ENCODE measurements at regions not wholly inside any gene's neighbourhood (a gene's known extent, or its start where the extent isn't known, plus 50 kb on each side); places are given as distances from the start of the nearest gene placed in this dataset.

- TF ChIP-seq SP1 (IDR thresholded peaks at IDR 0.05; ENCODE audit: low read depth, low read length) (no peak), EZH2 (IDR thresholded peaks at IDR 0.05; ENCODE audit: borderline replicate concordance, control insufficient read depth, low read depth, low read length) (no peak), BACH1 (IDR thresholded peaks at IDR 0.05; ENCODE audit: borderline replicate concordance) (no peak), MYB (IDR thresholded peaks at IDR 0.05; ENCODE audit: borderline replicate concordance, low read depth, low read length) (no peak), NFIC (IDR thresholded peaks at IDR 0.05; ENCODE audit: low read depth, low read length) (no peak), CTCF (IDR thresholded peaks at IDR 0.05 in 2 of 3, conservative IDR thresholded peaks at IDR 0.05 in 1 of 3; ENCODE audit: control insufficient read depth in 2 of 3, extremely low read depth in 1 of 3, insufficient read depth in 1 of 3, low read depth in 3 of 3, low read length in 3 of 3) (no peak), RFX5 (IDR thresholded peaks at IDR 0.05; ENCODE audit: low read depth, low read length) (no peak), IKZF2 (IDR thresholded peaks at IDR 0.05) (no peak)
Measured at GRCh38 chr4:167986044-167986443, 106.3 kb upstream of the ANXA10 start (continued).

GRCh38 chr4:167987285-167987684, 105.1 kb upstream of the ANXA10 start:
- in situ Hi-C loops (cut with MboI) = no loop called here

More at GRCh38 chr4:167987285-167987684, 105.1 kb upstream of the ANXA10 start:
- no peak overlapping the region for H2AFZ ChIP-seq (ENCODE audit: control insufficient read depth, low read depth, low read length)
- no peak overlapping the region for H3K27ac ChIP-seq (ENCODE audit: control insufficient read depth, insufficient read depth)
- 0% methylated on average over 2 of the region's 2 CpGs for WGBS (ENCODE audit: insufficient coverage, insufficient replicate concordance, low lambda C conversion rate, missing lambda C conversion rate)
- POLR2A ChIA-PET = no interaction called here
- DNase-seq (ENCODE audit: low read depth, low spot score) (no peak), ATAC-seq (no peak), FAIRE-seq (no peak)
- H3K27me3 ChIP-seq (replicated peaks in 1 of 2; ENCODE audit: control insufficient read depth in 2 of 2, insufficient read depth in 2 of 2, low read length in 1 of 2) = no peaks in the 10 kb centered on the region
- SMC1A ChIA-PET (ENCODE audit: uncharacterized antibody, unreplicated experiment) = no interaction called here
- no peaks in the 10 kb centered on the region for H3K4me1 ChIP-seq (ENCODE audit: control insufficient read depth, insufficient read depth, low read length)
- H3K4me3 ChIP-seq = no peak overlapping the region
- CTCF ChIA-PET = no interaction called here
- TF ChIP-seq RUNX3 (IDR thresholded peaks at IDR 0.05; ENCODE audit: low read length) = no peak
- TF ChIP-seq BACH1 (IDR thresholded peaks at IDR 0.05; ENCODE audit: borderline replicate concordance) = no peak
- TF ChIP-seq IKZF1 (conservative IDR thresholded peaks at IDR 0.05) = no peak
- no peak for TF ChIP-seq HDAC6 (IDR thresholded peaks at IDR 0.05; ENCODE audit: unreplicated experiment)
- TF ChIP-seq NR2C1 (IDR thresholded peaks at IDR 0.05) = no peak
- TF ChIP-seq NRF1 (conservative IDR thresholded peaks at IDR 0.05; ENCODE audit: low read depth, low read length) = no peak
- TF ChIP-seq BRCA1 (IDR thresholded peaks at IDR 0.05; ENCODE audit: low read depth, low read length) = no peak
- TF ChIP-seq KLF5 (IDR thresholded peaks at IDR 0.05; ENCODE audit: partially characterized antibody) = no peak
- TF ChIP-seq RAD21 (IDR thresholded peaks at IDR 0.05; ENCODE audit: insufficient read depth, low read depth, low read length) = no peak
- no peaks in the 10 kb centered on the region for H4K20me1 ChIP-seq (ENCODE audit: control insufficient read depth, insufficient read depth)
- BruUV-seq (replicated peaks) = no TSS peak
- H3K4me2 ChIP-seq (ENCODE audit: control insufficient read depth, insufficient read depth) = no peak overlapping the region
- no peak overlapping the region for H3K9ac ChIP-seq (ENCODE audit: control insufficient read depth, insufficient read depth, low read length)
- RAD21 ChIA-PET (ENCODE audit: unreplicated experiment) = interaction anchor here (0.7 to 1.0 kb wide), 2 partner anchors 166 to 1020 kb away, joined by 3 read pairs; no protein-coding TSS in a partner anchor
- intact Hi-C loops (cut with micrococcal nuclease; ENCODE audit: unreplicated experiment) = loop anchor here (5.0 kb wide), 1 partner anchor 90 kb away; no protein-coding TSS in a partner anchor
- no peaks in the 10 kb centered on the region for H3K36me3 ChIP-seq (ENCODE audit: control insufficient read depth in 2 of 2, insufficient read depth in 2 of 2, low read length in 1 of 2)
- no peaks in the 10 kb centered on the region for H3K79me2 ChIP-seq (ENCODE audit: control insufficient read depth, insufficient read depth, low read length)
- H3K9me3 ChIP-seq (replicated peaks; ENCODE audit: control insufficient read depth, insufficient read depth, low read length) = no peaks in the 10 kb centered on the region

Measured in GM12878 (cell line).